GM10266 (cell line): ENCODE measurements at regions not wholly inside any gene's neighbourhood (a gene's known extent, or its start where the extent isn't known, plus 50 kb on each side); places are given as distances from the start of the nearest gene placed in this dataset.
"Not testable (repeated sequence)": the region's sequence is repeated elsewhere in the genome, so short reads cannot be mapped to it uniquely, and the experiment has no call there.

Experiments used
- DNase-seq: peaks from one replicate; pipeline ENCODE4 v3.0.0; 2012; ENCODE audit errors: extremely low spot score
- TF ChIP-seq, protein P1 (sequence below): IDR thresholded peaks from 2 replicates; pipeline ENCODE4 v1.5.1; 2012; ENCODE audit warnings: mild to moderate bottlenecking, low read depth; ENCODE audit not compliant: control insufficient read depth, insufficient read depth; ENCODE audit errors: missing control alignments

- DNase-seq: no peak
- TF ChIP-seq, protein P1, sequence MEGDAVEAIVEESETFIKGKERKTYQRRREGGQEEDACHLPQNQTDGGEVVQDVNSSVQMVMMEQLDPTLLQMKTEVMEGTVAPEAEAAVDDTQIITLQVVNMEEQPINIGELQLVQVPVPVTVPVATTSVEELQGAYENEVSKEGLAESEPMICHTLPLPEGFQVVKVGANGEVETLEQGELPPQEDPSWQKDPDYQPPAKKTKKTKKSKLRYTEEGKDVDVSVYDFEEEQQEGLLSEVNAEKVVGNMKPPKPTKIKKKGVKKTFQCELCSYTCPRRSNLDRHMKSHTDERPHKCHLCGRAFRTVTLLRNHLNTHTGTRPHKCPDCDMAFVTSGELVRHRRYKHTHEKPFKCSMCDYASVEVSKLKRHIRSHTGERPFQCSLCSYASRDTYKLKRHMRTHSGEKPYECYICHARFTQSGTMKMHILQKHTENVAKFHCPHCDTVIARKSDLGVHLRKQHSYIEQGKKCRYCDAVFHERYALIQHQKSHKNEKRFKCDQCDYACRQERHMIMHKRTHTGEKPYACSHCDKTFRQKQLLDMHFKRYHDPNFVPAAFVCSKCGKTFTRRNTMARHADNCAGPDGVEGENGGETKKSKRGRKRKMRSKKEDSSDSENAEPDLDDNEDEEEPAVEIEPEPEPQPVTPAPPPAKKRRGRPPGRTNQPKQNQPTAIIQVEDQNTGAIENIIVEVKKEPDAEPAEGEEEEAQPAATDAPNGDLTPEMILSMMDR: no peak
Observed at GRCh38 chr6:54535568-54535967, 227.3 kb downstream of the TINAG start.

- no peak for DNase-seq
- TF ChIP-seq, protein P1: no peak
Observed at GRCh38 chr6:54541541-54541940, 233.3 kb downstream of the TINAG start.

DNA sequence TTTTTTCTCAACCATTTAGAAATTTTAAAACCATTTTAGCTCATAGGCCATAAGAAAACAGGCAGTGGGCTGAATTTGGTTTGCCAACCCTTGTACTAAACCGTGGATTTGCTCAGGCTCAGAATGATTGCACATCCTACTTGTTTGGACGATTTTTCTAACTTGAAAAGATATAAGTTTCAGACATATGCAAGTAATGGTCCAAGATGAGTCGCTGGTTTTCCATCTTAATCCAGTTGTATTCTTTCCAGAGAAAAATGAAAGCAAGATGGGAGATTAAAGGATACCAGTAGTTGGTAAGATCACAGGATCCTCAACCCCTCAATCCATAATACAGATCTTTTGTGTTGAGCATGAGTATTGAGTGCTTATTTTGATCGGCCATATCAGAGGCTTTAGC, 250.9 kb downstream of the TINAG start:
- TF ChIP-seq, protein P1: no peak

DNA sequence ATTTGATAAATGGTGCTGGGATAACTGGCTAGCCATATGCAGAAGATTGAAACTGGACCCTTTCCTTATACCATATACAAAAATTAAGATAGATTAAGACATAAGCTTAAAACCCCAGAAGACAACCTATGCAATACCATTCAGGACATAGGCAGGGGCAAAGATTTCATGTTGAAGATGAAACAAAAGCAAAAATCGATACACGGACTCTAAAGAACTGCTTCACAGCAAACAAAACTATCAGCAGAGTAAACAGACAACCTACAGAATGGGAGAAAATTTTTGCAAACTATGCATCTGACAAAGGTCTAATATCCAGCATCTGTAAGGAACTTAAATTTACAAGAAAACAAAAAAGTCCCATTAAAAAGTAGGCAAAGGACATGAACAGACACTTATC, 255.9 kb downstream of the TINAG start:
- not testable (repeated sequence) for DNase-seq

More for the DNA sequence above, 250.9 kb downstream of the TINAG start:
- no peak for DNase-seq

- DNase-seq: no peak
Observed at GRCh38 chr6:54574671-54575070, 266.4 kb downstream of the TINAG start.

GRCh38 chr6:54578261-54578660, 268.3 kb upstream of the FAM83B start:
- TF ChIP-seq, protein P1: no peak
- no peak for DNase-seq

More at GRCh38 chr6:54574671-54575070, 266.4 kb downstream of the TINAG start:
- TF ChIP-seq, protein P1: no peak

DNA sequence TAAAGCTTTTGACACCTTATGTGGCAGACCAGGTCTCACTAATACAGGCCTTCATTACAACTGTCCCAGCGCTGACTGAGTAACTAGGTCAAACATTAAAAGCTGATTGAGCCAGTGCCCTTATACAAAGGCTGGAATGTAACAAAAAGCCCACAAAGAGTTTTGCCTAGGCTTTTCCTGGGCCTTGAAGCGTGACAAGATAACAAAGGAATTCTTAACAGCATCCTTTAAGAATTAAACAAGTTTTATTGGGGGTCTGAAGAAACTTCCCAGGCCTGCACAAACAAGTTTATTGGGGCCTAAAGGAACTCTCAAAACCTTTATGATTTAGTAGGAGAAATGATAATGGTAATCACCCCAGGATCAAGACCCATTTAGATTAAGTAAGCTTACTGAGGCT, 267.6 kb upstream of the FAM83B start:
- TF ChIP-seq, protein P1: no peak
- DNase-seq: no peak

DNA sequence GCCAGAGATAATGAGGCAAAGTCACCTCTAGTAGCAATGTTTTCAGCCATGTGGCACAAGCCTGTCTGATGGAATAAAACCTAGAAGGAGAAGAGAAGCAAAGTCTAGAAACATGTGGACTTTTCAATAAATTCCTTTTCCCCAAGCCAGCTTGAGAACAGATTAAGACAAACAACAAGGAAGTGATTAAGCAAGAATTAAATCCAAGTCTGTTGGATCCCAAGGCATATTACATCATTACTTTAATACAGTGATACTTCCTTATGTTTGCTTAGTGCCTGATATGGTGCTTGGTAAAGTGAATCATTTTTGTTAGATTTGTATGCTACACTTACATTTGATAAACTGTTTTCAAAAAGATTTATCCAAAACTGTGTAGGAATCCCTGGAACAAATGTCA, 260.3 kb upstream of the FAM83B start:
- TF ChIP-seq, protein P1: no peak
- DNase-seq: no peak
